HCT116 (cell line): ENCODE measurements at regions not wholly inside any gene's neighbourhood (a gene's known extent, or its start where the extent isn't known, plus 50 kb on each side); places are given as distances from the start of the nearest gene placed in this dataset.
"Not testable (repeated sequence)": the region's sequence is repeated elsewhere in the genome, so short reads cannot be mapped to it uniquely, and the experiment has no call there.

Experiments
- POLR2AphosphoS5 ChIP-seq: IDR thresholded peaks from 2 replicates; pipeline ENCODE4 v1.6.1; 2011; ENCODE audit warnings: mild to moderate bottlenecking, low read depth, low read length, moderate library complexity
- TF ChIP-seq, protein P1 (sequence below), 3 experiments: fragments of 200-600 bp in 1 of 3; sonication (generic) in 1 of 3; IDR thresholded peaks in 2 of 3; conservative IDR thresholded peaks in 1 of 3; 2 replicates each; pipeline ENCODE4 v1.5.1; 2012 to 2017; ENCODE audit warnings: low read depth in 2 of 3, low read length in 2 of 3, antibody characterized with exemption in 1 of 3, borderline replicate concordance in 1 of 3, control low read depth in 1 of 3, mild to moderate bottlenecking in 1 of 3, mixed read lengths in 1 of 3, mixed run types in 1 of 3, moderate library complexity in 1 of 3; ENCODE audit not compliant: insufficient read depth in 1 of 3
- TF ChIP-seq, protein P2 (sequence below): IDR thresholded peaks from 2 replicates; pipeline ENCODE4 v1.6.1; 2012

GRCh38 chr6:170145716-170146115, 145.2 kb downstream of the DLL1 start:
- TF ChIP-seq, protein P1, sequence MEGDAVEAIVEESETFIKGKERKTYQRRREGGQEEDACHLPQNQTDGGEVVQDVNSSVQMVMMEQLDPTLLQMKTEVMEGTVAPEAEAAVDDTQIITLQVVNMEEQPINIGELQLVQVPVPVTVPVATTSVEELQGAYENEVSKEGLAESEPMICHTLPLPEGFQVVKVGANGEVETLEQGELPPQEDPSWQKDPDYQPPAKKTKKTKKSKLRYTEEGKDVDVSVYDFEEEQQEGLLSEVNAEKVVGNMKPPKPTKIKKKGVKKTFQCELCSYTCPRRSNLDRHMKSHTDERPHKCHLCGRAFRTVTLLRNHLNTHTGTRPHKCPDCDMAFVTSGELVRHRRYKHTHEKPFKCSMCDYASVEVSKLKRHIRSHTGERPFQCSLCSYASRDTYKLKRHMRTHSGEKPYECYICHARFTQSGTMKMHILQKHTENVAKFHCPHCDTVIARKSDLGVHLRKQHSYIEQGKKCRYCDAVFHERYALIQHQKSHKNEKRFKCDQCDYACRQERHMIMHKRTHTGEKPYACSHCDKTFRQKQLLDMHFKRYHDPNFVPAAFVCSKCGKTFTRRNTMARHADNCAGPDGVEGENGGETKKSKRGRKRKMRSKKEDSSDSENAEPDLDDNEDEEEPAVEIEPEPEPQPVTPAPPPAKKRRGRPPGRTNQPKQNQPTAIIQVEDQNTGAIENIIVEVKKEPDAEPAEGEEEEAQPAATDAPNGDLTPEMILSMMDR (IDR thresholded peaks at IDR 0.05 in 2 of 3, conservative IDR thresholded peaks at IDR 0.05 in 1 of 3; ENCODE audit: borderline replicate concordance in 1 of 3, insufficient read depth in 1 of 3, low read depth in 2 of 3, low read length in 2 of 3): not testable (repeated sequence)
- not testable (repeated sequence) for TF ChIP-seq POLR2AphosphoS5
- TF ChIP-seq, protein P2, sequence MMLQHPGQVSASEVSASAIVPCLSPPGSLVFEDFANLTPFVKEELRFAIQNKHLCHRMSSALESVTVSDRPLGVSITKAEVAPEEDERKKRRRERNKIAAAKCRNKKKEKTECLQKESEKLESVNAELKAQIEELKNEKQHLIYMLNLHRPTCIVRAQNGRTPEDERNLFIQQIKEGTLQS: not testable (repeated sequence)
